ENCODE measurements at regions not wholly inside any gene's neighbourhood (a gene's known extent, or its start where the extent isn't known, plus 50 kb on each side); places are given as distances from the start of the nearest gene placed in this dataset.

- no peak for TF ChIP-seq EZH2 (IDR thresholded peaks at IDR 0.05; ENCODE audit: borderline replicate concordance, insufficient read depth, low read depth, low read length, poor library complexity, severe bottlenecking)
- TF ChIP-seq, protein P1, sequence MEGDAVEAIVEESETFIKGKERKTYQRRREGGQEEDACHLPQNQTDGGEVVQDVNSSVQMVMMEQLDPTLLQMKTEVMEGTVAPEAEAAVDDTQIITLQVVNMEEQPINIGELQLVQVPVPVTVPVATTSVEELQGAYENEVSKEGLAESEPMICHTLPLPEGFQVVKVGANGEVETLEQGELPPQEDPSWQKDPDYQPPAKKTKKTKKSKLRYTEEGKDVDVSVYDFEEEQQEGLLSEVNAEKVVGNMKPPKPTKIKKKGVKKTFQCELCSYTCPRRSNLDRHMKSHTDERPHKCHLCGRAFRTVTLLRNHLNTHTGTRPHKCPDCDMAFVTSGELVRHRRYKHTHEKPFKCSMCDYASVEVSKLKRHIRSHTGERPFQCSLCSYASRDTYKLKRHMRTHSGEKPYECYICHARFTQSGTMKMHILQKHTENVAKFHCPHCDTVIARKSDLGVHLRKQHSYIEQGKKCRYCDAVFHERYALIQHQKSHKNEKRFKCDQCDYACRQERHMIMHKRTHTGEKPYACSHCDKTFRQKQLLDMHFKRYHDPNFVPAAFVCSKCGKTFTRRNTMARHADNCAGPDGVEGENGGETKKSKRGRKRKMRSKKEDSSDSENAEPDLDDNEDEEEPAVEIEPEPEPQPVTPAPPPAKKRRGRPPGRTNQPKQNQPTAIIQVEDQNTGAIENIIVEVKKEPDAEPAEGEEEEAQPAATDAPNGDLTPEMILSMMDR (IDR thresholded peaks at IDR 0.05): no peak
Observed at GRCh38 chr21:32101277-32101676, 177.6 kb downstream of the MIS18A start.
